BLaER1 treated with 17β-estradiol and CSF1 and Interleukin-3, amounts not matched to agents 10 nM and 100 nM (cell line): ENCODE measurements at regions not wholly inside any gene's neighbourhood (a gene's known extent, or its start where the extent isn't known, plus 50 kb on each side); places are given as distances from the start of the nearest gene placed in this dataset.

Experiments
- H3K27ac ChIP-seq, 11 experiments: shearing (Covaris generic); formaldehyde crosslinking; 2 replicates each; pipeline ENCODE4 v1.8.1; 2022
- H3K27me3 ChIP-seq, 11 experiments: shearing (Covaris generic); formaldehyde crosslinking; 2 replicates each; pipeline ENCODE4 v1.8.1; 2022
- H3K36me3 ChIP-seq, 11 experiments: shearing (Covaris generic); formaldehyde crosslinking; 2 replicates each; pipeline ENCODE4 v1.8.1; 2022
- H3K4me1 ChIP-seq, 10 experiments: shearing (Covaris generic); formaldehyde crosslinking; 2 replicates each; pipeline ENCODE4 v1.8.1; 2022
- H3K4me2 ChIP-seq, 11 experiments: shearing (Covaris generic); formaldehyde crosslinking; 2 replicates each; pipeline ENCODE4 v1.8.1; 2022
- H3K4me3 ChIP-seq, 10 experiments: shearing (Covaris generic); formaldehyde crosslinking; 2 replicates each; pipeline ENCODE4 v1.8.1; 2022
- H3K9ac ChIP-seq, 11 experiments: shearing (Covaris generic); formaldehyde crosslinking; 2 replicates each; pipeline ENCODE4 v1.8.1; 2022
- H3K9me3 ChIP-seq, 11 experiments: shearing (Covaris generic); formaldehyde crosslinking; replicated peaks in 1 of 11; 2 replicates each; pipeline ENCODE4 v1.8.1; 2022
- H4K20me1 ChIP-seq, 11 experiments: shearing (Covaris generic); formaldehyde crosslinking; 2 replicates each; pipeline ENCODE4 v1.8.1; 2022
- Cebpa-rat ChIP-seq, 11 experiments: shearing (Covaris generic); IDR thresholded peaks; 2 replicates each; pipeline ENCODE4 v1.8.1; 2022

DNA sequence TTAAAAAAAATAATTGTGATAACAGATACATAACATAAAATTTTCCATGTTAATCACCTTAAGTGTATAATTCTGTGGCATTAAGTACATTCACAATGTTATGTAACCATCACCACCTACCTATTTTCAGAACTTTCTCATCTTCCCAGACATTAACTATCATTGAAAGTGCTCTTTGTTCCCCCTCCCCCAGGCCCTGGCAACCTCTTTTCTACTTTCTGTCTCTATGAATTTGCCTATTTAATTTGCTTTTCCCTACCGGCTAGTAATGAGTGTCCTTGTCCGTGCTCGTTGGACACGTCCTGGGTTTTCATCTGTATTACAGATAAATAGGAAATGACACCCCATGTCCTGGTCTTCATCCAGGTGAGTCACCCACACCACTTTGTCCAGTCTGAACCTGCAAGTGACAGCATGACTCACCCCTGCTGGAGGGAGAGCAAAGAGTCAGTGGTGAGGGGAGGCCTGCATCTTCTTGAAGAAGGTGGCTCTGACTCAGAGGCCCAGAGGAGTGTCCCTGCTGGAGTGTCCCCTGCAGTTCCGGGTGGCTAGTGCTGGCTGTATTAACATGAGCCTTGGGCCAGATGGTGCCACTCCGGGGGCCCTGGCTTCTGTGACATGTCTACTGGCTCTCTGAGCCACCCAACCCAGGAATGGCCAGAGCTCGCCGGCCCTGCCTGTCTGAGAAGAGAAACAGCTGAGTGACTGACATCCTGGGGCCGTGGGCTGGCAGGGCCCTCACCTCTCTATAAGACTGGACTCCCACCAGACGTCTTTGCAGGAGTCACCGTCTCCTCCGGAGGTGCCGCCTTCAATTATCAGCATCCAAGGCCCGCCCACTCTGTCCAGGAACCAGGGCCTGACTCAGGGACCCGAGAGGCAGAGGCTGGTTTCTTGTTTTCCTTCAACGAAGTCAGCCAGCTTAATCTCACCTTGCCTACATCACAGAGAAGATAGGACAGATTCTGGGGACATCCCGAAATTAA, 503.2 kb upstream of the MKI67 start:
- H3K4me3 ChIP-seq = no peak overlapping the region
- H3K4me2 ChIP-seq = no peak overlapping the region
- no peaks in the 10 kb centered on the region for H3K9me3 ChIP-seq
- H3K27ac ChIP-seq = no peak overlapping the region
- no peaks in the 10 kb centered on the region for H3K36me3 ChIP-seq
- H3K9ac ChIP-seq = no peak overlapping the region
- H3K27me3 ChIP-seq = no peaks in the 10 kb centered on the region
- H3K4me1 ChIP-seq = peaks cover 0 to 3% (median under 1%) of the 10 kb centered on the region in 10 experiments; a peak in 9 of 20 replicates
- no peak for TF ChIP-seq Cebpa-rat (IDR thresholded peaks at IDR 0.05)
- H4K20me1 ChIP-seq = no peaks in the 10 kb centered on the region

DNA sequence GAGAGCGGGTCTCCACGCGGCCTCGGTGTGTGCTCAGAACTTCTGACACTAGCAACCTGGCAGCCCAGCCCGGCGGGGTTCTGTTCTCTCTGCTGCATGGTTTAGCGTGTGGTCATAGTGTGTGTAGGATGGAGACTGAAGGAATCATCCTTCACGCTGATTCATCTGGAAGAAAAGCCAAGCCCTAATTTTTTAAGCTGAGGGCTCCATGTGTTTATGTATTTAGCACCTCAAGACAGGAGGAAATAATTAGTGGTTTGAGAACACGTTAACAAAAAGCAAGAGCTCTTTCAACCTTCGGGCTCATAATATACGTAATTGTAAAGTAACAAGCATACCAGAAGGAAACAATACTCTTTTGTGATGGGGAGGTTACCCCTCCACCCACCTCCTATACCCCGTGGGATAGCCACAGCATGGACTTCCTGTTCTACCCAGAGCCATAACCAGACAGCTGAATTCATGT, 504.6 kb upstream of the MKI67 start:
- Histone ChIP-seq H3K4me2 (no peak overlapping the region), H3K36me3 (no peaks in the 10 kb centered on the region), H3K9me3 (no peaks in the 10 kb centered on the region), H3K4me3 (no peak overlapping the region), H3K4me1 (peaks cover 0 to 15% (median 9%) of the 10 kb centered on the region in 10 experiments; a peak in 17 of 20 replicates), H3K9ac (no peak overlapping the region), H4K20me1 (no peaks in the 10 kb centered on the region), H3K27ac (no peak overlapping the region), H3K27me3 (no peaks in the 10 kb centered on the region)
- no peak for TF ChIP-seq Cebpa-rat (IDR thresholded peaks at IDR 0.05)

DNA sequence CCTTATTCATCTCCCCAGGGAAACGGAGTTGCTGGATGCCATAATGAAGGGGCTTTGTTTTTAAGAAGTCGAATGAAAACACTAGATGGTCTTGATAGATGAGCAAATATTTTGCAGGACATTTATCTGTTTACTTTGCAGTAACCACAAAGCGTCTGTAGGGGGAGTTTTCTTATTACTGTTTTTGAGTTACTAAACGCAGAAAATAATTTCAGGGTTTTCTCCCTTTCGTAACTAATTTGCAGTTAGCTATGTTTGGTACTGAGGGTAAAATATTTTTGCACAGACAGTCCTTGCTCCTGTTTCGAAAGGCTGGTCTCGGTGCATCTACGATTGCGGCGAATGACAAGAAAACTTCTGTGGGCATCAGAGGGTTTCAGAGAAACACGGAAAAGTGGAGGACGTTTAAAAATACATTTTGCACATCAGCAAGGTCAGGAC, 505.6 kb upstream of the MKI67 start:
- Histone ChIP-seq H3K9ac (no peak overlapping the region; a peak in 1 of 22 replicates), H3K36me3 (no peaks in the 10 kb centered on the region), H3K9me3 (peaks cover 0 to 6% (median 0%) of the 10 kb centered on the region in 11 experiments; a peak in 7 of 22 replicates), H3K4me2 (no peak overlapping the region), H3K4me1 (peaks cover 0 to 15% (median 9%) of the 10 kb centered on the region in 10 experiments; a peak in 17 of 20 replicates), H4K20me1 (no peaks in the 10 kb centered on the region), H3K27me3 (no peaks in the 10 kb centered on the region), H3K4me3 (no peak overlapping the region), H3K27ac (no peak overlapping the region)
- TF ChIP-seq Cebpa-rat (IDR thresholded peaks at IDR 0.05) = no peak

DNA sequence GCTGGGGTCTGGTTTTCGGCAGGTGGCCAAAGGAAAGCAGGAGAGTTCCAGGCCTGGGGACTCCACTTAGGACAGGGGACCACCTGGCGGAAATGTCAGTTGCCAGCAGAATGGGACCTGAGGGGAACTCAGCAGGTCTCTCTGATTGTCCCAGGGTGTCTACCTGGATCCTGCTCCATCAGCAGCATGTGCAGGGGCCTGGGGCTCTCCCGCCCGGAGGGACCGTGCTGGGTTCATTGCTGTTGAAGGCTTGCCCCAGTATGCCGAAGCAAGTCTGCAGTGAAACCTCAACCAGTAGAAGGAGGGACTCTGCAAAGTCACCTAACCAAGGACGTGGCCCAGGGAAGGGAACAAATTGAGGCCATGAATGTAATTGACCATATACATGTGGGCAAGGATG, 506.5 kb upstream of the MKI67 start:
- 0 out of 22 replicates have a peak overlapping the region, but pooled peaks of 1 of the 11 experiments have one; percentile 5 for H3K9ac ChIP-seq
- no peak overlapping the region for H3K27ac ChIP-seq
- no peak overlapping the region for H3K4me2 ChIP-seq
- peaks cover 0 to 15% (median 9%) of the 10 kb centered on the region in 10 experiments; a peak in 17 of 20 replicates for H3K4me1 ChIP-seq
- no peaks in the 10 kb centered on the region for H4K20me1 ChIP-seq
- H3K27me3 ChIP-seq = no peaks in the 10 kb centered on the region
- no peak overlapping the region for H3K4me3 ChIP-seq
- peaks cover 0 to 15% (median 0%) of the 10 kb centered on the region in 11 experiments; a peak in 7 of 22 replicates for H3K9me3 ChIP-seq
- H3K36me3 ChIP-seq = no peaks in the 10 kb centered on the region
- TF ChIP-seq Cebpa-rat (IDR thresholded peaks at IDR 0.05) = no peak

DNA sequence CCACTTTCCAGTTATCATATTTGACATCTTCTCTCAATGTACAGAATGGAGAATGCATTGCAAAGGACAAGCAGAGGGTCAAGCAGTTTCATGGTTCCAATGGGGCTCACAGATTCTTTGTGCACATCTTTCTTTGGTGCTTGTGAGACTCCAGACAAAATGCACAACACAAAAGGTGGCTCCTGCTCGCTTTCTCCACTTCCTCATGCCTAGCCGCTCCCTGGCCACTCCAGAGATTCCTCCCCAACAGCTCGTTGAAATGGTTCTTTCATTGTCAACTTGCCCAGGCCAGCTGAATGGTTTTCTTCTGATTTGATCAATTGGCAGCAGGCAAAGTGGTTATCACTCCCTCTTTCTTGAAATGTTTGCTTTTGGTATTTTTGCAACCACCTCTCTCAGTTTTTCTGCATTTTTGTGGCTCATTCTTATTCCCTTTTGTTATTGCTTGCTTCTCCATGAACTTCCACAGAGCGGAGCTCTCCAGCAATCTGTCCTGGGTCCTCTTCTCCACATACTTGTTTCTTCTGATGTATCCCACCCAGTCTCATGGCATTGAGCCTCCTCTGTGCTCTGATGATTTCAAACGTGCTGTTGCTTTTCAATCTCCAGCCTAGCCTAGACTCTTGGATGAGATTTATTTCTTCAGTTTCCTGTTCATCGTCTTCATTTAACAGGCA, 507.8 kb upstream of the MKI67 start:
- peak overlapping the region in 3 of 11 experiments; percentile 40 to 58 (median 57); a peak in 2 of 22 replicates for H3K4me2 ChIP-seq
- no peaks in the 10 kb centered on the region for H4K20me1 ChIP-seq
- H3K9me3 ChIP-seq = peaks cover 0 to 28% (median 3%) of the 10 kb centered on the region in 11 experiments; a peak in 8 of 22 replicates
- H3K27me3 ChIP-seq = no peaks in the 10 kb centered on the region
- H3K27ac ChIP-seq = no peak overlapping the region
- H3K9ac ChIP-seq = no peak overlapping the region
- H3K4me1 ChIP-seq = peaks cover 0 to 15% (median 9%) of the 10 kb centered on the region in 10 experiments; a peak in 17 of 20 replicates
- TF ChIP-seq Cebpa-rat (IDR thresholded peaks at IDR 0.05) = no peak
- no peak overlapping the region for H3K4me3 ChIP-seq
- H3K36me3 ChIP-seq = no peaks in the 10 kb centered on the region

DNA sequence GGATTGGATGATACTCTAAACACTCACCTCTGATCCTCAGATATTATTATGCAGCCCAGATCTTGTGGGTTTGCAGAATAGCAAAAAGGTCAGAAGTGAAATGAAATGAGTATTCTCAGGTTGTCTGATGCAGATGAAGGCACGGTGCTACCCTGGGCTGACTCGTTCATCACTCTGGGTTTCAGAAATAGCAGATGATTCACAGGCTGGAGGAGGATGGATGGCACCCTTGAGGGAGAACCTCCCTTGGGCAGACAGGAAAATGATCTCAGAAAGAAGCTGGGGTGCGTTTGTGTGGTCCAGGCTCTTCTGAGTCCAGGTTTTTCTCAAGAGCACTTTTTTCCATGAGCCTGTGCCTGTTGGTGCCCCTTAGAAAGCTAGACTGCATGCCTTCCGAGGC, 515.8 kb upstream of the MKI67 start:
- Histone ChIP-seq H3K27ac (no peak overlapping the region), H3K4me3 (no peak overlapping the region), H3K9ac (no peak overlapping the region), H3K27me3 (no peaks in the 10 kb centered on the region), H3K36me3 (no peaks in the 10 kb centered on the region), H3K4me1 (peaks cover 0 to 9% (median 0%) of the 10 kb centered on the region in 10 experiments; a peak in 4 of 20 replicates), H3K9me3 (peaks cover 0 to 33% (median 3%) of the 10 kb centered on the region in 11 experiments; a peak in 7 of 22 replicates), H4K20me1 (no peaks in the 10 kb centered on the region), H3K4me2 (no peak overlapping the region)
- TF ChIP-seq Cebpa-rat (IDR thresholded peaks at IDR 0.05) = no peak

DNA sequence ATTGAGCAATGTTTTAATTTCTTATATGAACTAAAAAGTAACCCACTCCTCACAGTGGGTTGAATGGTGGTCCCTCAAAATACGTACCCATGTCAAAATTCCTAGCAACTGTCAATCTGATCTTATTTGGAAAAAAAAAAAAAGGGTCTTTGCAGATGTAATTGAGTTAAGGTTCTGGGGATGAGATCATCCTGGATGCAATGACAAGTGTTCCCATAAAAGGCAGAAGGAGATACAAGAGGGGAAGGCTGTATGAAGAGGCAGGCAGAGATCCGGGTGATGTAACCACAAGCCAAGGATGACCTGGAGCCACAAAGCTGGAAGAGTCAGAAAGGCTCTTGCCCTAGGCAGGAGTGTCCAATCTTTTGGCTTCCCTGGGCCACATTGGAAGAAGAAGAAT, 516.3 kb upstream of the MKI67 start:
- no peaks in the 10 kb centered on the region for H4K20me1 ChIP-seq
- H3K4me1 ChIP-seq = peaks cover 0 to 9% (median 0%) of the 10 kb centered on the region in 10 experiments; a peak in 4 of 20 replicates
- no peak overlapping the region for H3K9ac ChIP-seq
- no peak overlapping the region for H3K27ac ChIP-seq
- peaks cover 0 to 28% (median 3%) of the 10 kb centered on the region in 11 experiments; a peak in 7 of 22 replicates for H3K9me3 ChIP-seq
- H3K4me2 ChIP-seq = no peak overlapping the region
- no peak for TF ChIP-seq Cebpa-rat (IDR thresholded peaks at IDR 0.05)
- H3K4me3 ChIP-seq = no peak overlapping the region
- H3K36me3 ChIP-seq = no peaks in the 10 kb centered on the region
- H3K27me3 ChIP-seq = no peaks in the 10 kb centered on the region

DNA sequence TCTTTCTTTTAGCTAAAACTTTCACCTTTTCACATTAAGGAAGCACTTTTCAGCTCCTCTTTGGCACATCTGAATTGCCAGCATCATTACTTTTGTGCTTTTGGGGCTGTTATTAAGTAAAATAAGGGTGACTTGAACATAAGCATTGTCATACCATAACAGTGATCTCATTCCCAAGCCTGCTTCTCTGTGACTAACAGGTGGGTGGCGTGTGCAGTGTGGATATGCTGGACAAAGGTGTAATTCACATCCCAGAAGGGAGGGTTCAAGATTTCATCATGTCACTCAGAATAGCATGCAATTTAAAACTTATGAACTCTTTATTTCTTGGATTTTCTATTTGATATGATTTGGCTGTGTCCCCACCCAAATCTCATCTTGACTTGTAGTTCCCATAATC, 517.4 kb upstream of the MKI67 start:
- no peak for TF ChIP-seq Cebpa-rat (IDR thresholded peaks at IDR 0.05)
- H4K20me1 ChIP-seq = no peaks in the 10 kb centered on the region

DNA sequence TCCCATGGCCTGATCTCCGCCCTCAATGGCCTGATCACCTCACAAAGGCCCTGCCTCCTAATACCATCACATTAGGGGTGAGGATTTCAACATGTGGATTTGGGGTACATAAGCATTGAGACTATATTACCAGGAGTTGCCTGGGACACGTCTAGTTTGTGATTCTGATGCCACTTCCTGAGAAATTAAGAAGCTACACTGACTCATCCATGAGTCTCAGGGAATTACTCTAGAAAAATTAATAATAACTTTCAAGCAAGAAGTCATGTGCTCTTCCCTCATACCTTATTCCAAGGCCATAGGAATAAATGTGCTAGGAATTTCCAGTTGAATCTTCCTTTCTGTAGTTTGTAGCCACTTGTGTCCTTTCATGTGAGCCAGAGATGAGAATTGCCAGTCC, 519.3 kb upstream of the MKI67 start:
- Histone ChIP-seq H3K9me3 (peaks cover 0 to 13% (median 0%) of the 10 kb centered on the region in 11 experiments; a peak in 6 of 22 replicates), H3K27me3 (no peaks in the 10 kb centered on the region), H3K27ac (no peak overlapping the region), H3K4me2 (peak overlapping the region in 1 of 11 experiments; percentile 21; a peak in 1 of 22 replicates), H3K4me3 (no peak overlapping the region), H3K36me3 (no peaks in the 10 kb centered on the region), H3K4me1 (peaks cover 0 to 9% (median 0%) of the 10 kb centered on the region in 10 experiments; a peak in 4 of 20 replicates), H3K9ac (no peak overlapping the region), H4K20me1 (no peaks in the 10 kb centered on the region)
- TF ChIP-seq Cebpa-rat (IDR thresholded peaks at IDR 0.05) = no peak

More for the DNA sequence above, 517.4 kb upstream of the MKI67 start:
- Histone ChIP-seq H3K36me3 (no peaks in the 10 kb centered on the region), H3K9me3 (peaks cover 0 to 17% (median 0%) of the 10 kb centered on the region in 11 experiments; a peak in 7 of 22 replicates), H3K4me3 (no peak overlapping the region), H3K4me1 (peaks cover 0 to 9% (median 0%) of the 10 kb centered on the region in 10 experiments; a peak in 4 of 20 replicates), H3K4me2 (no peak overlapping the region), H3K9ac (no peak overlapping the region), H3K27ac (no peak overlapping the region), H3K27me3 (no peaks in the 10 kb centered on the region)
